Chondrocyte (in vitro differentiated cells): ENCODE measurements at regions not wholly inside any gene's neighbourhood (a gene's known extent, or its start where the extent isn't known, plus 50 kb on each side); places are given as distances from the start of the nearest gene placed in this dataset.

ENCODE experiments used
- DNase-seq: peaks from one replicate; pipeline ENCODE4 v3.0.0; 2021; ENCODE audit warnings: mixed read lengths, low spot score
- H3K27ac Mint-ChIP-seq: one replicate; pipeline ENCODE4 v1.8.0; 2021; ENCODE audit warnings: mild to moderate bottlenecking, moderate library complexity, mixed read lengths; ENCODE audit not compliant: unreplicated experiment
- H3K27me3 Mint-ChIP-seq: 2 replicates; pipeline ENCODE4 v1.8.0; 2021; ENCODE audit warnings: low read depth, mixed read lengths
- H3K36me3 Mint-ChIP-seq: 2 replicates; pipeline ENCODE4 v1.8.0; 2021; ENCODE audit warnings: low read depth, mixed read lengths
- H3K4me1 Mint-ChIP-seq: 2 replicates; pipeline ENCODE4 v1.8.0; 2021; ENCODE audit warnings: low read depth, mild to moderate bottlenecking, mixed read lengths
- H3K4me3 Mint-ChIP-seq: one replicate; pipeline ENCODE4 v1.8.0; 2021; ENCODE audit warnings: mild to moderate bottlenecking, moderate library complexity, mixed read lengths; ENCODE audit not compliant: unreplicated experiment
- H3K9me3 Mint-ChIP-seq: 2 replicates; pipeline ENCODE4 v1.8.0; 2021; ENCODE audit warnings: low read depth, mixed read lengths
- CTCF ChIP-seq: fragments of 200-600 bp; sonication (generic); IDR thresholded peaks from 2 replicates; pipeline ENCODE4 v1.5.0; 2021; ENCODE audit warnings: antibody characterized with exemption, mild to moderate bottlenecking, moderate library complexity

- Mint-ChIP-seq H3K9me3 (no peaks in the 10 kb centered on the region), H3K27me3 (peaks cover 50% of the 10 kb centered on the region)
Measured at GRCh38 chr3:15151166-15151565, 52.2 kb upstream of the RBSN start.

GRCh38 chr3:15152184-15152583, 53.2 kb upstream of the RBSN start:
- H3K4me1 Mint-ChIP-seq: no peaks in the 10 kb centered on the region
- peaks cover 49% of the 10 kb centered on the region for H3K27me3 Mint-ChIP-seq
- H3K9me3 Mint-ChIP-seq: no peaks in the 10 kb centered on the region

More at GRCh38 chr3:15151166-15151565, 52.2 kb upstream of the RBSN start:
- TF ChIP-seq CTCF: no peak
- Mint-ChIP-seq H3K27ac (no peak overlapping the region), H3K4me1 (no peaks in the 10 kb centered on the region), H3K36me3 (no peaks in the 10 kb centered on the region), H3K4me3 (no peak overlapping the region)
- DNase-seq: no peak

GRCh38 chr3:15153103-15153502, 52.9 kb upstream of the CAPN7 start:
- DNase-seq: no peak
- no peak for TF ChIP-seq CTCF
- Mint-ChIP-seq H3K36me3 (peaks cover 2% of the 10 kb centered on the region), H3K4me3 (no peak overlapping the region), H3K27me3 (peaks cover 50% of the 10 kb centered on the region), H3K27ac (no peak overlapping the region), H3K9me3 (peaks cover 6% of the 10 kb centered on the region), H3K4me1 (no peaks in the 10 kb centered on the region)

More at GRCh38 chr3:15152184-15152583, 53.2 kb upstream of the RBSN start:
- Mint-ChIP-seq H3K36me3 (no peaks in the 10 kb centered on the region), H3K4me3 (no peak overlapping the region), H3K27ac (no peak overlapping the region)
- no peak for DNase-seq
- TF ChIP-seq CTCF: no peak

GRCh38 chr3:15154326-15154725, 51.7 kb upstream of the CAPN7 start:
- no peaks in the 10 kb centered on the region for H3K4me1 Mint-ChIP-seq
- peaks cover 6% of the 10 kb centered on the region for H3K9me3 Mint-ChIP-seq
- TF ChIP-seq CTCF: no peak
- no peak for DNase-seq
- H3K4me3 Mint-ChIP-seq: no peak overlapping the region
- H3K27me3 Mint-ChIP-seq: peaks cover 50% of the 10 kb centered on the region
- H3K27ac Mint-ChIP-seq: no peak overlapping the region
- peaks cover 2% of the 10 kb centered on the region for H3K36me3 Mint-ChIP-seq

GRCh38 chr3:15155840-15156360, 50.1 kb upstream of the CAPN7 start:
- Mint-ChIP-seq H3K9me3 (peaks cover 6% of the 10 kb centered on the region), H3K27me3 (peaks cover 50% of the 10 kb centered on the region), H3K4me1 (no peaks in the 10 kb centered on the region), H3K27ac (no peak overlapping the region), H3K36me3 (peaks cover 2% of the 10 kb centered on the region), H3K4me3 (no peak overlapping the region)
- no peak for DNase-seq
- TF ChIP-seq CTCF: no peak
